CD4-positive, alpha-beta T cell treated with Interferon gamma for 1 hour (primary cell): ENCODE measurements at regions not wholly inside any gene's neighbourhood (a gene's known extent, or its start where the extent isn't known, plus 50 kb on each side); places are given as distances from the start of the nearest gene placed in this dataset.

Experiments
- DNase-seq: peaks from one replicate; pipeline ENCODE4 v3.0.0-alpha.2; 2020

- no peak for DNase-seq
Observed at GRCh38 chr22:22050141-22050775, 67.7 kb upstream of the TOP3B start.

GRCh38 chr22:22049684-22050083 lies 67.1 kb upstream of the TOP3B start:
- DNase-seq: no peak

- DNase-seq: no peak
Observed at GRCh38 chr22:22048981-22049531, 66.5 kb upstream of the TOP3B start.

- DNase-seq: no peak
Observed at GRCh38 chr22:22048318-22048942, 65.8 kb upstream of the TOP3B start.

GRCh38 chr22:22047776-22048175 lies 65.2 kb upstream of the TOP3B start:
- DNase-seq: no peak

GRCh38 chr22:22047266-22047665 lies 64.7 kb upstream of the TOP3B start:
- DNase-seq: no peak

GRCh38 chr22:22046370-22046769 lies 63.8 kb upstream of the TOP3B start:
- no peak for DNase-seq

- DNase-seq: no peak
Observed at GRCh38 chr22:22045571-22046335, 63.2 kb upstream of the TOP3B start.

GRCh38 chr22:22044153-22044552 lies 61.6 kb upstream of the TOP3B start:
- DNase-seq: no peak

- no peak for DNase-seq
Observed at GRCh38 chr22:22043296-22044078, 60.9 kb upstream of the TOP3B start.

- DNase-seq: no peak
Observed at GRCh38 chr22:22042599-22043295, 60.2 kb upstream of the TOP3B start.

- no peak for DNase-seq
Observed at GRCh38 chr22:22042009-22042408, 59.4 kb upstream of the TOP3B start.

- no peak for DNase-seq
Observed at GRCh38 chr22:22040908-22041307, 58.3 kb upstream of the TOP3B start.

GRCh38 chr22:22040472-22040871 lies 57.9 kb upstream of the TOP3B start:
- DNase-seq: no peak

GRCh38 chr22:22039286-22040074 lies 56.9 kb upstream of the TOP3B start:
- DNase-seq: no peak

- DNase-seq: no peak
Observed at GRCh38 chr22:22038178-22038880, 55.7 kb upstream of the TOP3B start.

- DNase-seq: no peak
Observed at GRCh38 chr22:22037740-22038139, 55.2 kb upstream of the TOP3B start.

GRCh38 chr22:22037229-22037628 lies 54.6 kb upstream of the TOP3B start:
- peak; percentile 29 for DNase-seq

GRCh38 chr22:22036588-22036987 lies 54.0 kb upstream of the TOP3B start:
- DNase-seq: no peak

GRCh38 chr22:22035771-22036314 lies 53.3 kb upstream of the TOP3B start:
- no peak for DNase-seq

GRCh38 chr22:22035203-22035602 lies 52.6 kb upstream of the TOP3B start:
- no peak for DNase-seq
